Transverse colon (tissue), 4 donors: ENCODE measurements at regions not wholly inside any gene's neighbourhood (a gene's known extent, or its start where the extent isn't known, plus 50 kb on each side); places are given as distances from the start of the nearest gene placed in this dataset.

Source experiments
- DNase-seq: peaks from one replicate; pipeline ENCODE4 v3.0.0-alpha.2; 2019
- H3K27ac ChIP-seq, 4 donors: fragments of 200-600 bp; sonication (generic); 2 replicates each; pipeline ENCODE4 v1.5.1; 2016 to 2018; ENCODE audit warnings: inconsistent platforms in 4 of 4
- H3K27me3 ChIP-seq: fragments of 200-600 bp; sonication (generic); 2 replicates; pipeline ENCODE4 v1.5.1; 2017; ENCODE audit warnings: inconsistent platforms
- H3K36me3 ChIP-seq, 4 donors: fragments of 200-600 bp; sonication (generic); 2 replicates each; pipeline ENCODE4 v1.5.1; 2017 to 2019; ENCODE audit warnings: inconsistent platforms in 4 of 4
- H3K4me1 ChIP-seq, 4 donors: fragments of 200-600 bp; sonication (generic); 2 replicates each; pipeline ENCODE4 v1.5.1; 2017 to 2020; ENCODE audit warnings: inconsistent platforms in 4 of 4
- H3K4me3 ChIP-seq, 4 donors: fragments of 200-600 bp; sonication (generic); 1 replicate in 1 of 4; 2 replicates in 3 of 4; pipeline versions ENCODE4 v1.5.1 to v1.6.1; 2017 to 2019; ENCODE audit warnings: inconsistent platforms in 4 of 4
- H3K9me3 ChIP-seq, 2 donors: fragments of 200-600 bp; sonication (generic); 2 replicates each; pipeline ENCODE4 v1.5.1; 2017 to 2019; ENCODE audit warnings: inconsistent platforms in 2 of 2
- EP300 ChIP-seq: sonication (generic); formaldehyde crosslinking; IDR thresholded peaks from one replicate; pipeline ENCODE4 v1.6.1; 2017; ENCODE audit warnings: antibody characterized with exemption, low read depth
- POLR2A ChIP-seq: fragments of 450-650 bp; IDR thresholded peaks from one replicate; pipeline ENCODE4 v1.6.1; 2016; ENCODE audit warnings: antibody characterized with exemption, mild to moderate bottlenecking, moderate library complexity
- POLR2AphosphoS5 ChIP-seq, 3 donors: sonication (generic); formaldehyde crosslinking; IDR thresholded peaks; one replicate each; pipeline ENCODE4 v1.6.1; 2016; ENCODE audit warnings: antibody characterized with exemption in 3 of 3
- WGBS, 2 donors: methylation state at CpG; one replicate each; pipeline ENCODE4 v1.1.5; 2018; ENCODE audit warnings: low coverage in 1 of 2; 5-methylcytosine and 5-hydroxymethylcytosine counted together
- in situ Hi-C, 4 donors: fragments of 200-750 bp; cut with MboI; loops; one replicate each; pipeline versions ENCODE4 v1.15.0 to v1.15.1; 2017; ENCODE audit warnings: low sequenced_read_pairs in 3 of 4, low pct_ligation_motif_present in 1 of 4, low pct_unique_long_range_greater_than_20kb in 1 of 4
- intact Hi-C: fragments of 100-400 bp; cut with DNase I; formaldehyde crosslinking; loops from one replicate; pipeline ENCODE4 v1.15.1; 2023; ENCODE audit warnings: low total_unique reads
- TF ChIP-seq, protein P1 (sequence below), 5 experiments: fragments of 200-600 bp in 3 of 5; fragments of 450-650 bp in 2 of 5; sonication (generic) in 3 of 5; IDR thresholded peaks; 1 replicate in 2 of 5; 2 replicates in 3 of 5; pipeline ENCODE4 v1.5.1; 2016 to 2017; ENCODE audit warnings: antibody characterized with exemption in 5 of 5, inconsistent platforms in 3 of 5, mild to moderate bottlenecking in 2 of 5, moderate library complexity in 1 of 5

DNA sequence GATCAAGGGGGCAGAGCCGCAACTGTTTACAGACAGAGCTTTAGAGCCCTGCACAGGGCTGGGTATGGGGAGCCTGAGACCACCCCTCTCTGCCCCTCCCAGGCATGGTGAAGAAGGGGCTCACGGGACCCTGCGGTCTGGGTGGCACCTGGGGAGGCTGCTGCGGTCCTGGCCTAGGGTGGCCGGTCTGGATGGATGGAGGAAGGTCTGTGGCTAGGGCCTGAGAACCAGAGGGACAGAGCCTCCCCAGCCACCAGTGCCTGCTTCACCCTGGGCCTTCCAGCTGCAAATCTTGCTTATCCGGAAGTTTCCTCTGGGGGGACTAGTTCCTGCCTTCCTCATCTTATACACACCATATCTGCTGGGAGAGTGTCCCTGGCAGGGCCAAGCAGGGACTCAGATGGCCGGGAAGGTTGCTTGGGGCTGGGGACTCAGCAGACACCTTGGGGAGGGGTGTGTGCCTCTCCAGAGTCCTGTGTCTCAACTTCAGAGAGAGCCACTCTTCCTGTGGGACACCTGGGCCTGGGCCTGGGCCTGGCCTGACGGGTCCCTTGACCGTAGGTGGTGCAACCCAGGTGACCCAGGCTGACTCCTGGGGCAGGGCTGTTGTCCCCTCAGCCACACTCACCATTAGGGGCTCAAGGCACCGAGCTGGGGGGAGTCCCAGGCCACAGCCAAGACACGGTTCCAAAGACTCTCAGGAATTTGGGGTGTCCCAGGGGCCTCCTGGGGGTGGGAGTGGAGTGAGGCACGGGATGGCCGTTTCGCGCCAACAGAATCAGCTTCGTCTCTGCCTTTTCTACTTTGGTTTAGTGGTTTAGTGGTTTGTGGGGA, 52.0 kb upstream of the ACTRT2 start:
- intact Hi-C loops (no loop called here), in situ Hi-C loops (no loop called here)
- no peak overlapping the region for H3K4me3 ChIP-seq
- no peak for DNase-seq
- H3K36me3 ChIP-seq: no peaks in the 10 kb centered on the region
- peak overlapping the region in 1 of 4 donors; percentile 25 for H3K27ac ChIP-seq
- H3K9me3 ChIP-seq: no peaks in the 10 kb centered on the region
- no peak for TF ChIP-seq EP300
- TF ChIP-seq POLR2A: no peak
- TF ChIP-seq, protein P1, sequence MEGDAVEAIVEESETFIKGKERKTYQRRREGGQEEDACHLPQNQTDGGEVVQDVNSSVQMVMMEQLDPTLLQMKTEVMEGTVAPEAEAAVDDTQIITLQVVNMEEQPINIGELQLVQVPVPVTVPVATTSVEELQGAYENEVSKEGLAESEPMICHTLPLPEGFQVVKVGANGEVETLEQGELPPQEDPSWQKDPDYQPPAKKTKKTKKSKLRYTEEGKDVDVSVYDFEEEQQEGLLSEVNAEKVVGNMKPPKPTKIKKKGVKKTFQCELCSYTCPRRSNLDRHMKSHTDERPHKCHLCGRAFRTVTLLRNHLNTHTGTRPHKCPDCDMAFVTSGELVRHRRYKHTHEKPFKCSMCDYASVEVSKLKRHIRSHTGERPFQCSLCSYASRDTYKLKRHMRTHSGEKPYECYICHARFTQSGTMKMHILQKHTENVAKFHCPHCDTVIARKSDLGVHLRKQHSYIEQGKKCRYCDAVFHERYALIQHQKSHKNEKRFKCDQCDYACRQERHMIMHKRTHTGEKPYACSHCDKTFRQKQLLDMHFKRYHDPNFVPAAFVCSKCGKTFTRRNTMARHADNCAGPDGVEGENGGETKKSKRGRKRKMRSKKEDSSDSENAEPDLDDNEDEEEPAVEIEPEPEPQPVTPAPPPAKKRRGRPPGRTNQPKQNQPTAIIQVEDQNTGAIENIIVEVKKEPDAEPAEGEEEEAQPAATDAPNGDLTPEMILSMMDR (IDR thresholded peaks at IDR 0.05): no peak
- no peak for TF ChIP-seq POLR2AphosphoS5 (IDR thresholded peaks at IDR 0.05)
- no peaks in the 10 kb centered on the region for H3K4me1 ChIP-seq
- peaks cover 37% of the 10 kb centered on the region for H3K27me3 ChIP-seq
- WGBS, 2 donors: 84% methylated on average over 16 of the region's 16 CpGs; no CpG with 5 or more reads in 1 of the 2 donors

DNA sequence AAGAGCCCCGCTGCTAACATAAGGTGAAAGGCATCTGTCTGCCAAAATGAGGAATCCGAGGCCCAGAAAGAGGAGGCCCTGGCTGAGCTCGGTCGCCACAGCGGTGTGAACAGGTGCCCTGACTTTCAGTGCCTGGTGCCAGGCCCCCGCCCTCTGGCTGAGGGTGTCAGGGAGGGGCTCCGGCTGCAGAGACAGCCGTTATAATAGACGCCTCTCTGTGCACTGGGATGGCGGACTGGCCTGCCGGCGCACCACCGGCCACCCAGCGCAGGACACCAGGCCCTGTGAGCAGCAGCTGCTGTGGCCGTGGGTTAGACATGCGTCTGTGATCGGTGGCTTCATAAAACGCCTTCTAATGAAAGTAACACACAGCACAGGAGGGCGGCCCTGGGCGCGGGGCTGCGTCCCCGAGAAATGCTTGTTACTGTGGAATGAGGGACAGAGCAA, 51.4 kb upstream of the ACTRT2 start:
- Histone ChIP-seq H3K9me3 (no peaks in the 10 kb centered on the region), H3K4me1 (no peaks in the 10 kb centered on the region), H3K27ac (no peak overlapping the region), H3K4me3 (no peak overlapping the region), H3K36me3 (no peaks in the 10 kb centered on the region), H3K27me3 (peaks cover 37% of the 10 kb centered on the region)
- TF ChIP-seq POLR2A (no peak), EP300 (no peak)
- no peak for DNase-seq
- in situ Hi-C loops: no loop called here
- WGBS, 2 donors: 84% methylated on average over 23 of the region's 23 CpGs; no CpG with 5 or more reads in 1 of the 2 donors
- intact Hi-C loops: no loop called here

DNA sequence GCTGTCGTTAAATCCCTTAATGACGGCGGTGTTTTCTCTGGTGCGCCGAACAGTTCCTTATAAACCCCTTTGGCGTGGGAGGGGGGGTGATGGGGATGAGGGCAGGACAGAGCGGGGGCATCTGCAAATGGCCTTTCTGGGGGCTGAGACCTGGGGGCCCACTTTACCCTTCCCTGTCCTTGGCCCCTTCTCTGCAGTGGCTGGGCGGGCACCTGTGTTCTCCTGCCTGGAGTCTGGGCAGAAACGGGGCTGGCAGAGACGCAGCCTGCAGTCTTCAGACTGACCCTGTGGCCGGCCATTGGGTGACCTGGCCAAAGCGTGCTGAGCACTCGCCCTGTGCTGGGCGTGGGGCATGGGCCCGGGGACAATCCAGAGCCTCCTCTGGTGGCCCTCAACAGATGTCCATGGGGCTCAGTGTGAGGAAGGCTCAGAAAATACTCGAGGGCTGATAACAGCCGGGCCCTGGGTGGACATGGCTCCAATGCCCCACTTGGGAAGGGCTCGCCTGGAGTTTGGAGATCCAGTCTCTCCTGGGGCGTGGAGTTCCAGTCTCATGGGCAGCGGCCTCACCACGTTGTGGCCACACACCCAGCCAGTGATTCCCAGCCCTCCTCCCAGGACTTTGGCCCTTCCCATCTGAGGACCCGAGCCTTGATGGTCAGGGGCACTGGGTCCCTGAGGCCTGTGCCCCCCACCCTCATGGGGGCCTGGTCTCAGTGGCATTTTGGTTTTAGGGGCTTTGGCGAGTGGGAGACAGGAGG, 50.8 kb upstream of the ACTRT2 start:
- Histone ChIP-seq H3K4me3 (no peak overlapping the region), H3K4me1 (no peaks in the 10 kb centered on the region), H3K27ac (no peak overlapping the region), H3K9me3 (no peaks in the 10 kb centered on the region), H3K27me3 (peaks cover 37% of the 10 kb centered on the region), H3K36me3 (no peaks in the 10 kb centered on the region)
- no peak for TF ChIP-seq EP300
- TF ChIP-seq, protein P1 (IDR thresholded peaks at IDR 0.05): no peak
- no peak for TF ChIP-seq POLR2A
- TF ChIP-seq POLR2AphosphoS5 (IDR thresholded peaks at IDR 0.05): no peak
- in situ Hi-C loops (no loop called here), intact Hi-C loops (no loop called here)
- DNase-seq: no peak
- 40 to 90% methylated on average over 1 to 21 of the region's 23 CpGs for WGBS, 2 donors

DNA sequence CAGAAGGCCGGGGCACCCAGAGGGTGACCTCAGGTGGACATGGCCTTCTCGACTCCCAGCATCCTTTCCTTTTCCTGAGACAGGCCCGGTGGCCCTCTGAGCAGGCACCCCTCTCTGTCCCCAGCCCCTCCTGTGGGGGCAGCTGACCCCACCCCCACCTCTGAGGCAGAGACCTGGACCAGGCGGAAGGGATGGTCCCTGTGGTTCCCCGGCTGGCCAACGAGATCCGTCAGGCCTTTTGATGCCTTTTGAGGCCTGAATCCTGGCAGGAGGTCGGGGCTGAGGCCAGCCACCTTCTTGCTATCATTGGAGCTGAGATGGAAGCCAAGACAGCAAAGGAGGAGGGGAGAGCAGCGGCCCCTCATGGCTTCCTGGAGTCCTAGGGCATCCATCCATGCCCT, 50.2 kb upstream of the ACTRT2 start:
- 85% methylated on average over 6 of the region's 9 CpGs; no CpG with 5 or more reads in 1 of the 2 donors for WGBS, 2 donors
- no peak overlapping the region for H3K4me3 ChIP-seq
- TF ChIP-seq POLR2A: no peak
- H3K36me3 ChIP-seq: no peaks in the 10 kb centered on the region
- in situ Hi-C loops: no loop called here
- H3K9me3 ChIP-seq: no peaks in the 10 kb centered on the region
- peaks cover 37% of the 10 kb centered on the region for H3K27me3 ChIP-seq
- no peaks in the 10 kb centered on the region for H3K4me1 ChIP-seq
- intact Hi-C loops: no loop called here
- H3K27ac ChIP-seq: no peak overlapping the region
- DNase-seq: no peak
